ENCODE measurements at regions not wholly inside any gene's neighbourhood (a gene's known extent, or its start where the extent isn't known, plus 50 kb on each side); places are given as distances from the start of the nearest gene placed in this dataset.
A peak's percentile ranks its signal among the peaks of the same experiment; 100 is the strongest.
"Not testable (repeated sequence)": the region's sequence is repeated elsewhere in the genome, so short reads cannot be mapped to it uniquely, and the experiment has no call there.

- H3K4me3 ChIP-seq (ENCODE audit: low read length) = not testable (repeated sequence)
These were observed 159.4 kb upstream of the FRG2B start for GRCh38 chr10:133785846-133786602.

GRCh38 chr10:133785178-133785577 is 158.6 kb upstream of the FRG2B start:
- H3K4me3 ChIP-seq (ENCODE audit: low read length); H3K9ac ChIP-seq (ENCODE audit: low read length); H3K9me3 ChIP-seq (ENCODE audit: control insufficient read depth, low read length); H3K4me1 ChIP-seq (ENCODE audit: control insufficient read depth, insufficient read depth, low read length); H3K27me3 ChIP-seq (replicated peaks; ENCODE audit: control insufficient read depth, insufficient read depth, low read length); H3K36me3 ChIP-seq (ENCODE audit: control insufficient read depth, insufficient read depth, low read length, severe bottlenecking); DNase-seq (ENCODE audit: low read depth): not testable (repeated sequence)

More at GRCh38 chr10:133785846-133786602, 159.4 kb upstream of the FRG2B start:
- H3K9me3 ChIP-seq (ENCODE audit: control insufficient read depth, low read length); H3K9ac ChIP-seq (ENCODE audit: low read length); H3K4me1 ChIP-seq (ENCODE audit: control insufficient read depth, insufficient read depth, low read length); H3K27me3 ChIP-seq (replicated peaks; ENCODE audit: control insufficient read depth, insufficient read depth, low read length); H3K36me3 ChIP-seq (ENCODE audit: control insufficient read depth, insufficient read depth, low read length, severe bottlenecking): not testable (repeated sequence)
- peak; percentile 10 for DNase-seq (ENCODE audit: low read depth)

GRCh38 chr10:133765308-133765707 is 138.7 kb upstream of the FRG2B start:
- not testable (repeated sequence) for H3K4me1 ChIP-seq (ENCODE audit: control insufficient read depth, insufficient read depth, low read length); H3K9ac ChIP-seq (ENCODE audit: low read length); H3K4me3 ChIP-seq (ENCODE audit: low read length); DNase-seq (ENCODE audit: low read depth); H3K36me3 ChIP-seq (ENCODE audit: control insufficient read depth, insufficient read depth, low read length, severe bottlenecking); H3K9me3 ChIP-seq (ENCODE audit: control insufficient read depth, low read length); H3K27me3 ChIP-seq (replicated peaks; ENCODE audit: control insufficient read depth, insufficient read depth, low read length)

- H3K36me3 ChIP-seq (ENCODE audit: control insufficient read depth, insufficient read depth, low read length, severe bottlenecking); H3K9ac ChIP-seq (ENCODE audit: low read length); H3K4me1 ChIP-seq (ENCODE audit: control insufficient read depth, insufficient read depth, low read length); H3K4me3 ChIP-seq (ENCODE audit: low read length); H3K9me3 ChIP-seq (ENCODE audit: control insufficient read depth, low read length); H3K27me3 ChIP-seq (replicated peaks; ENCODE audit: control insufficient read depth, insufficient read depth, low read length): not testable (repeated sequence)
- peak; percentile 0 for DNase-seq (ENCODE audit: low read depth)
These were observed 138.2 kb upstream of the FRG2B start for GRCh38 chr10:133764823-133765209.

- not testable (repeated sequence) for H3K27me3 ChIP-seq (replicated peaks; ENCODE audit: control insufficient read depth, insufficient read depth, low read length); H3K4me3 ChIP-seq (ENCODE audit: low read length); H3K4me1 ChIP-seq (ENCODE audit: control insufficient read depth, insufficient read depth, low read length); H3K9me3 ChIP-seq (ENCODE audit: control insufficient read depth, low read length); H3K9ac ChIP-seq (ENCODE audit: low read length); H3K36me3 ChIP-seq (ENCODE audit: control insufficient read depth, insufficient read depth, low read length, severe bottlenecking)
- peak; percentile 0 for DNase-seq (ENCODE audit: low read depth)
These were observed 137.6 kb upstream of the FRG2B start for GRCh38 chr10:133763875-133764822.

GRCh38 chr10:133763190-133763589 is 136.6 kb upstream of the FRG2B start:
- not testable (repeated sequence) for H3K4me1 ChIP-seq (ENCODE audit: control insufficient read depth, insufficient read depth, low read length); H3K4me3 ChIP-seq (ENCODE audit: low read length); H3K9ac ChIP-seq (ENCODE audit: low read length); H3K9me3 ChIP-seq (ENCODE audit: control insufficient read depth, low read length); DNase-seq (ENCODE audit: low read depth); H3K27me3 ChIP-seq (replicated peaks; ENCODE audit: control insufficient read depth, insufficient read depth, low read length); H3K36me3 ChIP-seq (ENCODE audit: control insufficient read depth, insufficient read depth, low read length, severe bottlenecking)

- not testable (repeated sequence) for H3K9ac ChIP-seq (ENCODE audit: low read length); DNase-seq (ENCODE audit: low read depth); H3K36me3 ChIP-seq (ENCODE audit: control insufficient read depth, insufficient read depth, low read length, severe bottlenecking); H3K9me3 ChIP-seq (ENCODE audit: control insufficient read depth, low read length); H3K4me1 ChIP-seq (ENCODE audit: control insufficient read depth, insufficient read depth, low read length); H3K4me3 ChIP-seq (ENCODE audit: low read length); H3K27me3 ChIP-seq (replicated peaks; ENCODE audit: control insufficient read depth, insufficient read depth, low read length)
These were observed 127.0 kb upstream of the FRG2B start for GRCh38 chr10:133753545-133753944.
